Smooth muscle cell (in vitro differentiated cells): ENCODE measurements at regions not wholly inside any gene's neighbourhood (a gene's known extent, or its start where the extent isn't known, plus 50 kb on each side); places are given as distances from the start of the nearest gene placed in this dataset.

Experiments used
- DNase-seq: peaks from one replicate; lab custom pipeline; 2025; ENCODE audit not compliant: unreplicated experiment; lab: John Stamatoyannopoulos, UW
- H2AFZ ChIP-seq: fragments of 200-600 bp; sonication (generic); 2 replicates; pipeline ENCODE4 v1.6.0; 2016; ENCODE audit warnings: antibody characterized with exemption, low read depth, mild to moderate bottlenecking
- H3F3A ChIP-seq: fragments of 200-600 bp; sonication (generic); 2 replicates; pipeline ENCODE4 v1.6.0; 2017; ENCODE audit warnings: antibody characterized with exemption, low read depth
- H3K27ac ChIP-seq: fragments of 200-600 bp; sonication (generic); 2 replicates; pipeline ENCODE4 v1.5.1; 2016; ENCODE audit warnings: low read depth, mild to moderate bottlenecking
- H3K27me3 ChIP-seq: fragments of 200-600 bp; sonication (generic); 2 replicates; pipeline ENCODE4 v1.6.1; 2016; ENCODE audit warnings: low read depth, mild to moderate bottlenecking
- H3K36me3 ChIP-seq: fragments of 200-600 bp; sonication (generic); 2 replicates; pipeline ENCODE4 v1.5.1; 2016; ENCODE audit warnings: low read depth
- H3K4me1 ChIP-seq: fragments of 200-600 bp; sonication (generic); 2 replicates; pipeline ENCODE4 v1.5.1; 2016; ENCODE audit warnings: low read depth
- H3K4me2 ChIP-seq: fragments of 200-600 bp; sonication (generic); 2 replicates; pipeline ENCODE4 v1.6.0; 2016; ENCODE audit warnings: mild to moderate bottlenecking
- H3K4me3 ChIP-seq: fragments of 200-600 bp; sonication (generic); 2 replicates; pipeline ENCODE4 v1.5.1; 2016; ENCODE audit warnings: mild to moderate bottlenecking
- H3K79me2 ChIP-seq: fragments of 200-600 bp; sonication (generic); 2 replicates; pipeline ENCODE4 v1.6.0; 2016; ENCODE audit warnings: low read depth, mild to moderate bottlenecking
- H3K9ac ChIP-seq: fragments of 200-600 bp; sonication (generic); 2 replicates; pipeline ENCODE4 v1.6.0; 2016; ENCODE audit warnings: low read depth
- H3K9me3 ChIP-seq: fragments of 200-600 bp; sonication (generic); replicated peaks from 2 replicates; pipeline ENCODE4 v1.5.1; 2016; ENCODE audit warnings: low read depth
- H4K20me1 ChIP-seq: fragments of 200-600 bp; sonication (generic); 2 replicates; pipeline ENCODE4 v1.6.0; 2016; ENCODE audit warnings: low read depth
- WGBS: methylation state at CpG from one replicate; pipeline ENCODE4 v1.1.7; 2016; ENCODE audit warnings: low lambda C conversion rate; 5-methylcytosine and 5-hydroxymethylcytosine counted together
- TF ChIP-seq, protein P1 (sequence below): fragments of 200-600 bp; sonication (generic); IDR thresholded peaks from 2 replicates; pipeline ENCODE4 v1.5.1; 2017; ENCODE audit warnings: borderline replicate concordance, mild to moderate bottlenecking, antibody characterized with exemption; ENCODE audit not compliant: insufficient read depth, poor library complexity, severe bottlenecking

DNA sequence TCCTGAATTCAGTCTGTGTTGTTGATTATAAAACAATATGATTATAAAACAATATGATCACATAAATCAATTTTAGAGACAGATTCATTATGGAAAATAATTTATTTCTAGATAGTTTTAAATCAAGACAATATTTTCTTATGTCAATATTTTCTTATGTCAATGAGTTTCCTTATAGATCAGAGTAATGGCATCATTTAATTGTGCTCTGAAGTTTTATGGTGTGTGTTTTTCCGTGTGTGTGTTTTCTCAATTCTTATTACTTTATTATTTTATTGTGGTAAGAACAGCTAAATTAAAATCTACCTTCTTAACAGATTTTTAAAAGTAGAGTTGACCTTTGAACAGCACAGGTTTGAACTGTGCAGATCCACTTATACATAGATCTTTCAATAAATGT, 105.3 kb upstream of the SLCO1B1 start:
- no peak for DNase-seq
- Histone ChIP-seq H3K27ac (no peak overlapping the region), H3K27me3 (no peaks in the 10 kb centered on the region), H3F3A (no peaks in the 10 kb centered on the region), H2AFZ (no peak overlapping the region), H3K4me3 (no peak overlapping the region), H3K79me2 (no peaks in the 10 kb centered on the region), H3K4me2 (no peak overlapping the region), H3K9me3 (no peaks in the 10 kb centered on the region), H3K4me1 (no peaks in the 10 kb centered on the region), H3K9ac (no peak overlapping the region), H3K36me3 (no peaks in the 10 kb centered on the region), H4K20me1 (no peaks in the 10 kb centered on the region)
- TF ChIP-seq, protein P1, sequence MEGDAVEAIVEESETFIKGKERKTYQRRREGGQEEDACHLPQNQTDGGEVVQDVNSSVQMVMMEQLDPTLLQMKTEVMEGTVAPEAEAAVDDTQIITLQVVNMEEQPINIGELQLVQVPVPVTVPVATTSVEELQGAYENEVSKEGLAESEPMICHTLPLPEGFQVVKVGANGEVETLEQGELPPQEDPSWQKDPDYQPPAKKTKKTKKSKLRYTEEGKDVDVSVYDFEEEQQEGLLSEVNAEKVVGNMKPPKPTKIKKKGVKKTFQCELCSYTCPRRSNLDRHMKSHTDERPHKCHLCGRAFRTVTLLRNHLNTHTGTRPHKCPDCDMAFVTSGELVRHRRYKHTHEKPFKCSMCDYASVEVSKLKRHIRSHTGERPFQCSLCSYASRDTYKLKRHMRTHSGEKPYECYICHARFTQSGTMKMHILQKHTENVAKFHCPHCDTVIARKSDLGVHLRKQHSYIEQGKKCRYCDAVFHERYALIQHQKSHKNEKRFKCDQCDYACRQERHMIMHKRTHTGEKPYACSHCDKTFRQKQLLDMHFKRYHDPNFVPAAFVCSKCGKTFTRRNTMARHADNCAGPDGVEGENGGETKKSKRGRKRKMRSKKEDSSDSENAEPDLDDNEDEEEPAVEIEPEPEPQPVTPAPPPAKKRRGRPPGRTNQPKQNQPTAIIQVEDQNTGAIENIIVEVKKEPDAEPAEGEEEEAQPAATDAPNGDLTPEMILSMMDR = no peak
- 76% methylated on average over 1 of the region's 1 CpG for WGBS

DNA sequence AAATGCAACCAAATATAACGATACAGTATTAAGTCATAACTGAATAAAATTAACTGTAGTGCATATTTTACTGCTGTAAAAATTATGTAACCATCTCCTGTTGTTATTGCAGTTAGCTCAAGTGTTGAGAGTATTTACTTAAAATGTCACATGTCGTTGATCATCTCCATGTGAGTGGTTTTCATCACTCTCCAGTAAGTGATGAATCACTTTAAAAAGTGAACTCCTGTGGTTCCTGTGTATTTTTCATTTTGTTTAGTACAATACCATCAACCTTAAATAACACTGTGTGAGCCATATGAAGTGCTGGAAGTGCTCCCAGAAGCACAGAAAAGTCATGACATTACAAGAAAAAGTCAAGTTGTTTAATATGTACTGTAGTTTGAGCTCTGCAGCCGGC, 104.7 kb upstream of the SLCO1B1 start:
- Histone ChIP-seq H3K36me3 (no peaks in the 10 kb centered on the region), H3K4me3 (no peak overlapping the region), H3K79me2 (no peaks in the 10 kb centered on the region), H3K9ac (no peak overlapping the region), H3K4me2 (no peak overlapping the region), H4K20me1 (no peaks in the 10 kb centered on the region), H3K4me1 (no peaks in the 10 kb centered on the region), H3K27ac (no peak overlapping the region), H3K9me3 (no peaks in the 10 kb centered on the region), H3K27me3 (no peaks in the 10 kb centered on the region), H2AFZ (no peak overlapping the region), H3F3A (no peaks in the 10 kb centered on the region)
- 50% methylated on average over 3 of the region's 3 CpGs for WGBS
- TF ChIP-seq, protein P1 = no peak
- no peak for DNase-seq

DNA sequence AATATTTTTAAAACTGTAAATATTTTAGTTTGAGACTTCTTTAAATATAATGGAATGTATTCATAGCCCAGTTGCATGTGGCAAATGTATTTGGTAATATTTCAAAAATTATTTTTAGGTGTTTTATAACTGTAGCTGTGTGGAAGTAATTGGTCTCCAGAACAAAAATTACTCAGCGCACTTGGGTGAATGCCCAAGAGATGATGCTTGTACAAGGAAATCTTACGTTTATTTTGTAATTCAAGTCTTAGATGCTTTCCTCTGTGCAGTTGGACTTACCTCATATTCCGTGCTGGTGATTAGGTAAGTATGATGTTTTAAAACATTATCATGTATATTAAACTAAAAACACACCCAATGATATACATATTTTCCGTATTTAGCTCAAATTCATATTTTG, 76.7 kb upstream of the SLCO1B1 start:
- Histone ChIP-seq H3K9ac (no peak overlapping the region), H3F3A (no peaks in the 10 kb centered on the region), H3K79me2 (no peaks in the 10 kb centered on the region), H3K4me3 (no peak overlapping the region), H3K27ac (no peak overlapping the region), H3K4me1 (no peaks in the 10 kb centered on the region), H3K9me3 (no peaks in the 10 kb centered on the region), H2AFZ (no peak overlapping the region), H3K36me3 (no peaks in the 10 kb centered on the region), H3K4me2 (no peak overlapping the region), H4K20me1 (no peaks in the 10 kb centered on the region), H3K27me3 (no peaks in the 10 kb centered on the region)
- 88% methylated on average over 4 of the region's 4 CpGs for WGBS
- DNase-seq = no peak
- TF ChIP-seq, protein P1 = no peak

DNA sequence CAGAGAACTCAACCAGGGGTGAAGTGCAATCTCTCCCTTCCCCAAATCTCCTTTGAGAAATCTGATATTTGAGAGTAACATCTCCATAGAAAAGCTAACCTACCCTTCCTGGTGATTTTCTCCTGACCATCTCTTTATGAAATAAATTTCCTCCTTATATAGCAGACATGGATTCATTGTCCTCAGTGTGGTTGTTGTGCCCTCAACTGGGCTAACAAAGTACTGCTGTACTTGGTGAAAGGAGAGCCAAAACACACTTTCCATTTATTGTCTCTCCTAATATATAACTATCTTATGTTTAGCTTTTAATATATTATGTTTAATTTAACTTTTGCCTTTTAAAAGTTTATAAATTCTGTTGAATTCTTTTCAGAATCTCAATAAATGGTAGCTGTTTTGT, 65.1 kb upstream of the SLCO1B1 start:
- no peak for DNase-seq

More for the DNA sequence above, 65.1 kb upstream of the SLCO1B1 start:
- Histone ChIP-seq H3K4me2 (no peak overlapping the region), H3K9me3 (no peaks in the 10 kb centered on the region), H3K4me3 (no peak overlapping the region), H3K27me3 (no peaks in the 10 kb centered on the region), H3K9ac (no peak overlapping the region), H4K20me1 (no peaks in the 10 kb centered on the region), H3K27ac (no peak overlapping the region), H2AFZ (no peak overlapping the region), H3K4me1 (no peaks in the 10 kb centered on the region), H3F3A (no peaks in the 10 kb centered on the region), H3K36me3 (no peaks in the 10 kb centered on the region), H3K79me2 (no peaks in the 10 kb centered on the region)
- TF ChIP-seq, protein P1 = peak; percentile 5
